RWPE2 (cell line): ENCODE measurements at regions not wholly inside any gene's neighbourhood (a gene's known extent, or its start where the extent isn't known, plus 50 kb on each side); places are given as distances from the start of the nearest gene placed in this dataset.
A peak's percentile ranks its signal among the peaks of the same experiment; 100 is the strongest.

Experiments used
- ATAC-seq: fragments of 200-7000 bp; cut with Tn5 transposase; 3 replicates; pipeline ENCODE4 v1.9.1; 2021; ENCODE audit warnings: low read depth
- DNase-seq: peaks from one replicate; pipeline ENCODE4 v3.0.0-alpha.2; 2020; ENCODE audit warnings: low spot score
- H3K27ac ChIP-seq: fragments of 450-650 bp; 2 replicates; pipeline ENCODE4 v1.5.1; 2017; ENCODE audit warnings: mild to moderate bottlenecking; ENCODE audit not compliant: poor library complexity, severe bottlenecking
- H3K27me3 ChIP-seq: fragments of 250-450 bp; sonication (Bioruptor Pico); 2 replicates; pipeline ENCODE4 v1.5.1; 2021; ENCODE audit warnings: mild to moderate bottlenecking, moderate library complexity; ENCODE audit not compliant: insufficient read depth, poor library complexity, severe bottlenecking
- H3K36me3 ChIP-seq: fragments of 250-450 bp; sonication (Bioruptor Pico); 2 replicates; pipeline ENCODE4 v1.5.1; 2020; ENCODE audit warnings: low read depth, mild to moderate bottlenecking, moderate library complexity
- H3K4me1 ChIP-seq: fragments of 250-450 bp; sonication (Bioruptor Pico); 2 replicates; pipeline ENCODE4 v1.5.1; 2021; ENCODE audit warnings: mild to moderate bottlenecking, moderate library complexity; ENCODE audit not compliant: insufficient read depth, poor library complexity, severe bottlenecking
- H3K4me3 ChIP-seq: fragments of 250-450 bp; sonication (Bioruptor Pico); 2 replicates; pipeline ENCODE4 v1.5.1; 2021; ENCODE audit warnings: mild to moderate bottlenecking, moderate library complexity; ENCODE audit not compliant: severe bottlenecking
- H3K9me3 ChIP-seq: fragments of 250-450 bp; sonication (Bioruptor Pico); 2 replicates; pipeline ENCODE4 v1.5.1; 2021; ENCODE audit warnings: mild to moderate bottlenecking, moderate library complexity; ENCODE audit not compliant: severe bottlenecking
- CTCF ChIP-seq: fragments of 450-650 bp; IDR thresholded peaks from one replicate; pipeline ENCODE4 v1.5.1; 2017; ENCODE audit warnings: mild to moderate bottlenecking, moderate library complexity; ENCODE audit not compliant: poor library complexity, severe bottlenecking

GRCh38 chr14:29232153-29232552 is 465.6 kb downstream of the FOXG1 start:
- H3K9me3 ChIP-seq = no peaks in the 10 kb centered on the region
- no peak for DNase-seq
- ATAC-seq = no peak
- H3K27ac ChIP-seq = no peak overlapping the region
- H3K36me3 ChIP-seq = no peaks in the 10 kb centered on the region
- H3K4me1 ChIP-seq = peaks cover 17% of the 10 kb centered on the region
- no peaks in the 10 kb centered on the region for H3K27me3 ChIP-seq
- no peak for TF ChIP-seq CTCF
- H3K4me3 ChIP-seq = no peak overlapping the region

GRCh38 chr14:29232711-29233110 is 466.1 kb downstream of the FOXG1 start:
- no peaks in the 10 kb centered on the region for H3K9me3 ChIP-seq
- H3K36me3 ChIP-seq = no peaks in the 10 kb centered on the region
- H3K27ac ChIP-seq = no peak overlapping the region
- no peak for DNase-seq
- H3K4me1 ChIP-seq = peaks cover 23% of the 10 kb centered on the region
- no peak overlapping the region for H3K4me3 ChIP-seq
- TF ChIP-seq CTCF = no peak
- ATAC-seq = no peak
- no peaks in the 10 kb centered on the region for H3K27me3 ChIP-seq

- H3K36me3 ChIP-seq = no peaks in the 10 kb centered on the region
- ATAC-seq (no peak), DNase-seq (no peak)
- no peak overlapping the region for H3K4me3 ChIP-seq
- no peaks in the 10 kb centered on the region for H3K27me3 ChIP-seq
- no peak for TF ChIP-seq CTCF
- peaks cover 23% of the 10 kb centered on the region for H3K4me1 ChIP-seq
- no peak overlapping the region for H3K27ac ChIP-seq
- no peaks in the 10 kb centered on the region for H3K9me3 ChIP-seq
Observed at GRCh38 chr14:29233188-29233587, 466.6 kb downstream of the FOXG1 start.

GRCh38 chr14:29235991-29236390 is 469.4 kb downstream of the FOXG1 start:
- H3K27me3 ChIP-seq = no peaks in the 10 kb centered on the region

GRCh38 chr14:29236401-29236800 is 469.8 kb downstream of the FOXG1 start:
- no peak for DNase-seq
- no peaks in the 10 kb centered on the region for H3K36me3 ChIP-seq
- ATAC-seq = peak; percentile 14; the same call in 1 of the 3 replicates
- H3K27me3 ChIP-seq = no peaks in the 10 kb centered on the region
- no peaks in the 10 kb centered on the region for H3K9me3 ChIP-seq
- H3K27ac ChIP-seq = peak overlapping the region; percentile 94
- peaks cover 43% of the 10 kb centered on the region for H3K4me1 ChIP-seq
- H3K4me3 ChIP-seq = no peak overlapping the region
- TF ChIP-seq CTCF = no peak

More at GRCh38 chr14:29235991-29236390, 469.4 kb downstream of the FOXG1 start:
- no peak for TF ChIP-seq CTCF
- H3K27ac ChIP-seq = peak overlapping the region; percentile 94
- ATAC-seq = no peak
- H3K9me3 ChIP-seq = no peaks in the 10 kb centered on the region
- DNase-seq = no peak
- peaks cover 39% of the 10 kb centered on the region for H3K4me1 ChIP-seq
- H3K4me3 ChIP-seq = no peak overlapping the region
- no peaks in the 10 kb centered on the region for H3K36me3 ChIP-seq
